Karpas-422 (cell line): ENCODE measurements at regions not wholly inside any gene's neighbourhood (a gene's known extent, or its start where the extent isn't known, plus 50 kb on each side); places are given as distances from the start of the nearest gene placed in this dataset.

Experiments used
- DNase-seq: peaks from one replicate; pipeline ENCODE4 v3.0.0-alpha.2; 2015
- H2AFZ ChIP-seq: fragments of 200-600 bp; sonication (generic); 2 replicates; pipeline ENCODE4 v1.6.1; 2014; ENCODE audit warnings: antibody characterized with exemption, low read length, mixed read lengths
- H3K27ac ChIP-seq: fragments of 200-600 bp; sonication (generic); 2 replicates; pipeline ENCODE4 v1.5.1; 2014; ENCODE audit warnings: mild to moderate bottlenecking, low read length, moderate library complexity
- H3K27me3 ChIP-seq: fragments of 200-600 bp; sonication (generic); 2 replicates; pipeline ENCODE4 v1.6.1; 2014; ENCODE audit warnings: low read length, mixed read lengths
- H3K36me3 ChIP-seq: fragments of 200-600 bp; sonication (generic); 2 replicates; pipeline ENCODE4 v1.6.1; 2014; ENCODE audit warnings: low read length, mixed read lengths; ENCODE audit not compliant: insufficient read depth
- H3K4me1 ChIP-seq: fragments of 200-600 bp; sonication (generic); 2 replicates; pipeline ENCODE4 v1.6.1; 2014; ENCODE audit warnings: mild to moderate bottlenecking, low read length, mixed read lengths
- H3K4me2 ChIP-seq: fragments of 200-600 bp; sonication (generic); 2 replicates; pipeline ENCODE4 v1.6.1; 2014; ENCODE audit warnings: low read length, low read depth, mild to moderate bottlenecking; ENCODE audit not compliant: poor library complexity, severe bottlenecking
- H3K4me3 ChIP-seq: fragments of 200-600 bp; sonication (generic); 2 replicates; pipeline ENCODE4 v1.5.1; 2014; ENCODE audit warnings: mild to moderate bottlenecking, antibody characterized with exemption, low read length, mixed read lengths
- H3K79me2 ChIP-seq: fragments of 200-600 bp; sonication (generic); 2 replicates; pipeline ENCODE4 v1.6.1; 2014; ENCODE audit warnings: mild to moderate bottlenecking, low read length, mixed read lengths
- H3K9ac ChIP-seq: fragments of 200-600 bp; sonication (generic); 2 replicates; pipeline ENCODE4 v1.6.0; 2014; ENCODE audit warnings: low read length
- H3K9me2 ChIP-seq: fragments of 200-600 bp; sonication (generic), shearing (Covaris generic); replicated peaks from 2 replicates; pipeline ENCODE4 v1.6.0; 2014; ENCODE audit warnings: mild to moderate bottlenecking, low read length, moderate library complexity; ENCODE audit not compliant: insufficient read depth
- H3K9me3 ChIP-seq: fragments of 300-700, 200-600 bp; sonication (generic); 2 replicates; pipeline ENCODE4 v1.6.1; 2014; ENCODE audit warnings: low read length, mixed read lengths
- H4K20me1 ChIP-seq: fragments of 200-600 bp; sonication (generic); 2 replicates; pipeline ENCODE4 v1.6.1; 2014; ENCODE audit warnings: mild to moderate bottlenecking, antibody characterized with exemption, low read length, low read depth; ENCODE audit not compliant: insufficient read depth

GRCh38 chr9:27638716-27639115 lies 65.4 kb upstream of the C9orf72 start:
- H3K4me1 ChIP-seq, result no peaks in the 10 kb centered on the region
- no peak overlapping the region for H3K4me3 ChIP-seq
- no peak for DNase-seq
- no peaks in the 10 kb centered on the region for H4K20me1 ChIP-seq
- no peak overlapping the region for H3K27ac ChIP-seq
- no peaks in the 10 kb centered on the region for H3K79me2 ChIP-seq
- H2AFZ ChIP-seq, result no peak overlapping the region
- H3K36me3 ChIP-seq, result no peaks in the 10 kb centered on the region
- no peak overlapping the region for H3K4me2 ChIP-seq
- H3K27me3 ChIP-seq, result no peaks in the 10 kb centered on the region
- H3K9ac ChIP-seq, result no peak overlapping the region
- H3K9me2 ChIP-seq, result no peaks in the 10 kb centered on the region
- no peaks in the 10 kb centered on the region for H3K9me3 ChIP-seq

- no peaks in the 10 kb centered on the region for H3K27me3 ChIP-seq
- H4K20me1 ChIP-seq, result no peaks in the 10 kb centered on the region
- H3K4me3 ChIP-seq, result no peak overlapping the region
- no peak overlapping the region for H2AFZ ChIP-seq
- DNase-seq, result no peak
- H3K9me2 ChIP-seq, result no peaks in the 10 kb centered on the region
- no peaks in the 10 kb centered on the region for H3K4me1 ChIP-seq
- no peak overlapping the region for H3K4me2 ChIP-seq
- H3K9ac ChIP-seq, result no peak overlapping the region
- no peaks in the 10 kb centered on the region for H3K9me3 ChIP-seq
- H3K27ac ChIP-seq, result no peak overlapping the region
- H3K79me2 ChIP-seq, result no peaks in the 10 kb centered on the region
- no peaks in the 10 kb centered on the region for H3K36me3 ChIP-seq
Observed at GRCh38 chr9:27645161-27645840, 72.0 kb upstream of the C9orf72 start.

- Histone ChIP-seq H3K4me1 (no peaks in the 10 kb centered on the region), H3K36me3 (no peaks in the 10 kb centered on the region), H2AFZ (no peak overlapping the region), H3K27me3 (no peaks in the 10 kb centered on the region), H3K9me3 (no peaks in the 10 kb centered on the region), H3K4me3 (no peak overlapping the region), H3K27ac (no peak overlapping the region), H3K9me2 (no peaks in the 10 kb centered on the region), H3K79me2 (no peaks in the 10 kb centered on the region), H4K20me1 (no peaks in the 10 kb centered on the region), H3K9ac (no peak overlapping the region), H3K4me2 (no peak overlapping the region)
- DNase-seq, result no peak
Observed at GRCh38 chr9:27653246-27653645, 80.0 kb upstream of the C9orf72 start.

DNA sequence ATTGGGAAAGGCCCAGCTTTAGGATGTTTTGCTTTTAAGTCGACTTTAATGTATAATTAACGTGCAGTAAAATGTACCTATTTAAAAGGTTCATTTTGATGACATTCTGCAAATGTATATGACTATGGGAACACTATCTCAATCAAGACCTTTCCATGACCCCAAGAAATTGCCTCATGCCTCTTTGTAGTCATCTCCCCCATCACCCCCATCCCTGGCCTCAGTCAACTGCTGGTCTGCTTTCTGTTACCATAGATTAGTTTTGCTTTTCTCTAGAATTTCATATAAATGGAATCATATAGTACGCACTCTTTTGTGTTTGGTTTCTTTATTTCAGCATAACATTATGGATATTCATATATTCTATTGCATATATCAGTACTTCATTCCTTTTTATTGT lies 80.7 kb upstream of the C9orf72 start:
- Histone ChIP-seq H4K20me1 (no peaks in the 10 kb centered on the region), H3K4me1 (no peaks in the 10 kb centered on the region), H3K9me2 (no peaks in the 10 kb centered on the region), H3K27me3 (no peaks in the 10 kb centered on the region), H3K4me2 (no peak overlapping the region), H3K4me3 (no peak overlapping the region), H3K36me3 (no peaks in the 10 kb centered on the region), H3K9ac (no peak overlapping the region), H3K9me3 (no peaks in the 10 kb centered on the region), H3K79me2 (no peaks in the 10 kb centered on the region), H3K27ac (no peak overlapping the region), H2AFZ (no peak overlapping the region)
- no peak for DNase-seq

DNA sequence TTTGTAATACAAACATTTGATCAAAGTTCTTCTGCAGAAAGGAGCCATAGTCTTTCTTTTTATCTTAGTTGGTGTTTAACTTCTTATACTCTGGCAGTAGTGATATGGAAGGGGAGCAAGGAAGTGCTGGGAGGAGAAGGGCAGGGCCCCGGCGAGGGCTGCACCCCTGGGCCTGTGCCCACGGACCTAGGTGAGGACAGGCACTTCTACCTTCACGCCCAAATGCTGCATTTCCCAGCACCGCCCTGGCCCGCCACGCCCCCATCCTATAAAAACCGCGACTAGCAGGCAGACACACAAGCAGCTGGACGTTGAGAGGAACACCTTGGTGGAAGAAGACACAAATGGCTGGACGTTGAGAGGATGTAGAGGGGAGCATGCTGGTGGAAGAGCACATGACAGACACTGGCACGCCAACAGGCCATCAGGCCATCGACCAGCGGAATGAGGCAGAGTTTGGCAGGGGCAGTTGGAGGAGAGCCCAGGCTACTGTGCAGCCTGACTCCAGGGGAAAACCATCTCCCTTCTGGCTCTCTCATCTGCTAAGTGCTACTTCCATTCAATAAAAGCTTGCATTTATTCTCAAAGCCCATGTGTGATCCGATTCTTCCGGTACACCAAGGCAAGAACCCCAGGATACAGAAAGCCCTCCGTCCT lies 81.5 kb upstream of the C9orf72 start:
- Histone ChIP-seq H3K27ac (no peak overlapping the region), H3K9me3 (no peaks in the 10 kb centered on the region), H3K27me3 (no peaks in the 10 kb centered on the region), H3K36me3 (no peaks in the 10 kb centered on the region), H3K9ac (no peak overlapping the region), H4K20me1 (no peaks in the 10 kb centered on the region), H3K4me1 (no peaks in the 10 kb centered on the region), H3K79me2 (no peaks in the 10 kb centered on the region), H2AFZ (no peak overlapping the region), H3K4me2 (no peak overlapping the region), H3K4me3 (no peak overlapping the region), H3K9me2 (no peaks in the 10 kb centered on the region)
- no peak for DNase-seq

- H3K4me1 ChIP-seq, result no peaks in the 10 kb centered on the region
- H3K4me3 ChIP-seq, result no peak overlapping the region
- H3K79me2 ChIP-seq, result no peaks in the 10 kb centered on the region
- no peaks in the 10 kb centered on the region for H4K20me1 ChIP-seq
- no peaks in the 10 kb centered on the region for H3K27me3 ChIP-seq
- H2AFZ ChIP-seq, result no peak overlapping the region
- no peaks in the 10 kb centered on the region for H3K9me2 ChIP-seq
- H3K36me3 ChIP-seq, result no peaks in the 10 kb centered on the region
- no peak overlapping the region for H3K4me2 ChIP-seq
- no peaks in the 10 kb centered on the region for H3K9me3 ChIP-seq
- H3K9ac ChIP-seq, result no peak overlapping the region
- no peak overlapping the region for H3K27ac ChIP-seq
- DNase-seq, result no peak
Observed at GRCh38 chr9:27655441-27655840, 82.2 kb upstream of the C9orf72 start.

DNA sequence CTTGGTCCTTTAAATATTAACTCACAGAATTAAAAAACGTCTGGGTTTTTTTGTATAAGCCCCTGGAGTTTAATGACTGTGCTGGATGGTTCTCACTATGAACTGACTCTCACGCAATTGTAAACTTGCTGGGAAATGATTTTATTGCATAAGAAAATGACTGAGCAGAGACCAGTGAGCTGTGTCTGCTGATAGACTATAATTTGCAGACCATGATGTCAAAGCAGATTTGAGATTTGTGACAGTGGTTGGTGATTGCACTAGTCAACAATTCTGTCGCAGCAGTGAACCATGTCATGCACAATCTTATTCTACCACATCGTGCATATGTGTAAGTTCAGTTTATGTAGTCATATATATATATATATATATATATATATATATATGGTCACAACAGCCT lies 85.7 kb upstream of the C9orf72 start:
- H3K36me3 ChIP-seq, result no peaks in the 10 kb centered on the region
- H3K4me2 ChIP-seq, result no peak overlapping the region
- no peak overlapping the region for H3K4me3 ChIP-seq
- no peaks in the 10 kb centered on the region for H3K4me1 ChIP-seq
- H4K20me1 ChIP-seq, result no peaks in the 10 kb centered on the region
- H3K79me2 ChIP-seq, result no peaks in the 10 kb centered on the region
- no peak overlapping the region for H3K9ac ChIP-seq
- DNase-seq, result no peak
- no peak overlapping the region for H2AFZ ChIP-seq
- no peak overlapping the region for H3K27ac ChIP-seq
- no peaks in the 10 kb centered on the region for H3K27me3 ChIP-seq
- H3K9me3 ChIP-seq, result no peaks in the 10 kb centered on the region
- H3K9me2 ChIP-seq, result no peaks in the 10 kb centered on the region

- Histone ChIP-seq H3K9me3 (no peaks in the 10 kb centered on the region), H2AFZ (no peak overlapping the region), H3K27me3 (no peaks in the 10 kb centered on the region)
Observed at GRCh38 chr9:27659571-27659970, 86.3 kb upstream of the C9orf72 start.

More at GRCh38 chr9:27659571-27659970, 86.3 kb upstream of the C9orf72 start:
- H3K9ac ChIP-seq, result no peak overlapping the region
- H3K79me2 ChIP-seq, result no peaks in the 10 kb centered on the region
- no peak for DNase-seq
- H4K20me1 ChIP-seq, result no peaks in the 10 kb centered on the region
- H3K27ac ChIP-seq, result no peak overlapping the region
- H3K4me2 ChIP-seq, result no peak overlapping the region
- no peak overlapping the region for H3K4me3 ChIP-seq
- no peaks in the 10 kb centered on the region for H3K9me2 ChIP-seq
- H3K36me3 ChIP-seq, result no peaks in the 10 kb centered on the region
- no peaks in the 10 kb centered on the region for H3K4me1 ChIP-seq
